ENCODE measurements at regions not wholly inside any gene's neighbourhood (a gene's known extent, or its start where the extent isn't known, plus 50 kb on each side); places are given as distances from the start of the nearest gene placed in this dataset.

GRCh38 chr6:142550310-142551063, 248.7 kb downstream of the ADGRG6 start:
- no peak for TF ChIP-seq CTCF (conservative IDR thresholded peaks at IDR 0.05)
- no peak for TF ChIP-seq ZFX (IDR thresholded peaks at IDR 0.05)

Measured in C4-2B (cell line).